Fibroblast of pulmonary artery (primary cell): ENCODE measurements at regions not wholly inside any gene's neighbourhood (a gene's known extent, or its start where the extent isn't known, plus 50 kb on each side); places are given as distances from the start of the nearest gene placed in this dataset.

Source experiments
- DNase-seq: peaks from one replicate; pipeline ENCODE4 v3.0.0-alpha.2; 2010; ENCODE audit warnings: low read depth
- H3K4me3 ChIP-seq: replicated peaks from 2 replicates; pipeline ENCODE4 v1.5.1; 2011; ENCODE audit warnings: low read depth, mild to moderate bottlenecking, control low read depth, low read length, moderate library complexity
- CTCF ChIP-seq: IDR thresholded peaks from 2 replicates; pipeline ENCODE4 v1.5.1; 2011; ENCODE audit warnings: mild to moderate bottlenecking, control low read depth, low read length, inconsistent platforms; ENCODE audit errors: missing control alignments

GRCh38 chr3:64974401-64974800 is 286.6 kb upstream of the ADAMTS9 start:
- no peak for DNase-seq
- H3K4me3 ChIP-seq, result no peak overlapping the region
- TF ChIP-seq CTCF, result no peak

- no peak for TF ChIP-seq CTCF
- DNase-seq, result no peak
- no peak overlapping the region for H3K4me3 ChIP-seq
Measured at GRCh38 chr3:64972793-64973192, 285.0 kb upstream of the ADAMTS9 start.

GRCh38 chr3:64971602-64972001 is 283.8 kb upstream of the ADAMTS9 start:
- no peak for TF ChIP-seq CTCF
- no peak for DNase-seq
- no peak overlapping the region for H3K4me3 ChIP-seq

- H3K4me3 ChIP-seq, result no peak overlapping the region
- no peak for DNase-seq
- TF ChIP-seq CTCF, result no peak
Measured at GRCh38 chr3:64970634-64971033, 282.8 kb upstream of the ADAMTS9 start.

- no peak overlapping the region for H3K4me3 ChIP-seq
- no peak for TF ChIP-seq CTCF
- no peak for DNase-seq
Measured at GRCh38 chr3:64961301-64961700, 273.5 kb upstream of the ADAMTS9 start.

- no peak overlapping the region for H3K4me3 ChIP-seq
- DNase-seq, result no peak
- TF ChIP-seq CTCF, result no peak
Measured at GRCh38 chr3:64958199-64958843, 270.5 kb upstream of the ADAMTS9 start.
